ENCODE measurements at regions not wholly inside any gene's neighbourhood (a gene's known extent, or its start where the extent isn't known, plus 50 kb on each side); places are given as distances from the start of the nearest gene placed in this dataset.

- TF ChIP-seq NFE2L2 (IDR thresholded peaks at IDR 0.05; ENCODE audit: low read depth, low read length) = no peak
- TF ChIP-seq CHD1 (IDR thresholded peaks at IDR 0.05; ENCODE audit: low read depth, low read length) = no peak
- no peak for TF ChIP-seq BHLHE40 (IDR thresholded peaks at IDR 0.05; ENCODE audit: low read depth, low read length)
- TF ChIP-seq RFX5 (IDR thresholded peaks at IDR 0.05; ENCODE audit: low read depth, low read length) = no peak
- no peak for TF ChIP-seq MAFK (IDR thresholded peaks at IDR 0.05; ENCODE audit: low read depth, low read length)
- no peak for TF ChIP-seq SMC3 (IDR thresholded peaks at IDR 0.05; ENCODE audit: low read depth, low read length)
- no peak overlapping the region for H3K56ac ChIP-seq (ENCODE audit: extremely low read depth, insufficient read depth, low read length)
- H3K9me3 ChIP-seq (ENCODE audit: control insufficient read depth, insufficient read depth, low read length) = no peaks in the 10 kb centered on the region
- dilution Hi-C loops (cut with HindIII; ENCODE audit: low sequenced_read_pairs, unreplicated experiment) = no loop called here
- no peak for ATAC-seq (ENCODE audit: low read depth)
- ChIA-PET POLR2A (ENCODE audit: unreplicated experiment) (no interaction called here), CTCF (no interaction called here)
- peaks cover 2% of the 10 kb centered on the region; the same call in 1 of the 2 replicates for H3K4me1 ChIP-seq (ENCODE audit: control insufficient read depth, insufficient read depth, low read length)
- no TSS peak for BruUV-seq (replicated peaks)
- no peak overlapping the region for H2BK120ac ChIP-seq (ENCODE audit: low read depth, low read length)
- H3K36me3 ChIP-seq (ENCODE audit: control insufficient read depth, insufficient read depth, low read length) = no peaks in the 10 kb centered on the region
- no peak overlapping the region for H4K5ac ChIP-seq (ENCODE audit: low read depth, low read length)
- H4K91ac ChIP-seq (ENCODE audit: insufficient read depth, low read depth, low read length) = no peak overlapping the region
- no peaks in the 10 kb centered on the region for H3K79me1 ChIP-seq (ENCODE audit: low read depth in 1 of 2, low read length in 2 of 2)
- no peak overlapping the region for H3K23ac ChIP-seq (ENCODE audit: low read depth, low read length)
- H3K9me1 ChIP-seq (ENCODE audit: insufficient read depth, low read length) = no peaks in the 10 kb centered on the region
- no peak overlapping the region for H2BK20ac ChIP-seq (ENCODE audit: low read depth, low read length)
- no peak for DNase-seq
- no peak overlapping the region for H3K4me3 ChIP-seq (ENCODE audit: insufficient read depth, low read depth, low read length)
- peaks cover 13% of the 10 kb centered on the region for H3K27me3 ChIP-seq (ENCODE audit: control insufficient read depth, insufficient read depth, low read length)
- H4K20me1 ChIP-seq (ENCODE audit: insufficient read depth, low read length) = no peaks in the 10 kb centered on the region
- no peak overlapping the region for H3K18ac ChIP-seq (ENCODE audit: low read depth, low read length)
- no peak overlapping the region for H3K14ac ChIP-seq (replicated peaks; ENCODE audit: low read depth, low read length)
- 78% methylated on average over 4 of the region's 22 CpGs; no CpG with 5 or more reads in 1 of the 2 experiments for WGBS, 2 experiments (ENCODE audit: extremely low coverage in 2 of 2, insufficient read length in 1 of 2)
- no peak overlapping the region for H3K27ac ChIP-seq (ENCODE audit: insufficient read depth, low read length)
- intact Hi-C loops (cut with micrococcal nuclease) = no loop called here
- peak overlapping the region; percentile 10 for H2AFZ ChIP-seq (replicated peaks; ENCODE audit: low read length, poor library complexity)
- in situ Hi-C loops (cut with MboI; ENCODE audit: low sequenced_read_pairs) = no loop called here
- no peak overlapping the region for H2BK15ac ChIP-seq (ENCODE audit: low read depth, low read length)
- H3K9ac ChIP-seq (ENCODE audit: low read depth, low read length) = no peak overlapping the region
- H2BK5ac ChIP-seq (ENCODE audit: low read depth, low read length, poor library complexity, severe bottlenecking) = no peak overlapping the region
- no peak overlapping the region for H2AK9ac ChIP-seq (replicated peaks; ENCODE audit: low read depth, low read length, poor library complexity)
- H2AK5ac ChIP-seq (ENCODE audit: low read depth, low read length) = 0 out of 2 replicates have a peak overlapping the region, but pooled peaks have one; percentile 2
- no peak overlapping the region for H3K4ac ChIP-seq (ENCODE audit: low read depth, low read length)
- H4K8ac ChIP-seq (ENCODE audit: low read depth in 2 of 2, low read length in 2 of 2) = no peak overlapping the region
- H3K4me2 ChIP-seq (ENCODE audit: low read depth, low read length) = no peak overlapping the region
Measured at GRCh38 chr7:73920406-73921134, 59.6 kb downstream of the TMEM270 start.

All from IMR-90 (cell line).